Tibial nerve (tissue), 4 donors: ENCODE measurements at regions not wholly inside any gene's neighbourhood (a gene's known extent, or its start where the extent isn't known, plus 50 kb on each side); places are given as distances from the start of the nearest gene placed in this dataset.
A peak's percentile ranks its signal among the peaks of the same experiment; 100 is the strongest.

Experiments
- DNase-seq, 2 donors: peaks; one replicate each; pipeline ENCODE4 v3.0.0-alpha.2; 2019; ENCODE audit warnings: low spot score in 2 of 2
- H3K27ac ChIP-seq, 4 donors: fragments of 200-600 bp; sonication (generic) in 3 of 4; one replicate each; pipeline ENCODE4 v1.5.1; 2017 to 2019; ENCODE audit warnings: mild to moderate bottlenecking in 1 of 4
- H3K27me3 ChIP-seq, 2 donors: fragments of 200-600 bp; sonication (generic) in 1 of 2; one replicate each; pipeline versions ENCODE4 v1.5.1 to v1.6.0; 2017 to 2019
- H3K36me3 ChIP-seq, 3 donors: fragments of 200-600 bp; sonication (generic); one replicate each; pipeline ENCODE4 v1.5.1; 2018 to 2019
- H3K4me1 ChIP-seq, 4 donors: fragments of 200-600 bp; sonication (generic) in 3 of 4; one replicate each; pipeline ENCODE4 v1.5.1; 2017 to 2019
- H3K4me3 ChIP-seq, 4 donors: fragments of 200-600 bp; sonication (generic) in 3 of 4; one replicate each; pipeline ENCODE4 v1.5.1; 2017 to 2019; ENCODE audit warnings: mild to moderate bottlenecking in 1 of 4, moderate library complexity in 1 of 4
- H3K9me3 ChIP-seq, 4 donors: fragments of 200-600 bp; sonication (generic) in 3 of 4; one replicate each; pipeline ENCODE4 v1.5.1; 2017 to 2019
- CTCF ChIP-seq, 5 experiments: fragments of 200-600 bp in 3 of 5; fragments of 450-650 bp in 2 of 5; sonication (generic) in 3 of 5; IDR thresholded peaks; one replicate each; pipeline ENCODE4 v1.5.1; 2016 to 2019; ENCODE audit warnings: antibody characterized with exemption in 5 of 5, mild to moderate bottlenecking in 3 of 5, moderate library complexity in 2 of 5
- EP300 ChIP-seq, 2 donors: sonication (generic); formaldehyde crosslinking; IDR thresholded peaks; one replicate each; pipeline ENCODE4 v1.6.1; 2017; ENCODE audit warnings: antibody characterized with exemption in 2 of 2, mild to moderate bottlenecking in 1 of 2
- POLR2A ChIP-seq, 2 donors: fragments of 450-650 bp; IDR thresholded peaks; one replicate each; pipeline ENCODE4 v1.6.1; 2017; ENCODE audit warnings: antibody characterized with exemption in 2 of 2, mild to moderate bottlenecking in 2 of 2, moderate library complexity in 2 of 2
- WGBS, 2 donors: methylation state at CpG; one replicate each; pipeline ENCODE4 v1.1.5; 2018; 5-methylcytosine and 5-hydroxymethylcytosine counted together

- TF ChIP-seq CTCF (IDR thresholded peaks at IDR 0.05) (no peak), EP300 (IDR thresholded peaks at IDR 0.05) (no peak)
- H3K4me3 ChIP-seq: no peak overlapping the region
- H3K9me3 ChIP-seq: peaks cover 0 to 7% (median 0%) of the 10 kb centered on the region in 4 donors
- no peaks in the 10 kb centered on the region for H3K27me3 ChIP-seq
- no peaks in the 10 kb centered on the region for H3K36me3 ChIP-seq
- peak overlapping the region in 1 of 4 donors; percentile 62 for H3K27ac ChIP-seq
- no peak for DNase-seq
- H3K4me1 ChIP-seq: peaks cover 0 to 17% (median 0%) of the 10 kb centered on the region in 4 donors
Measured at GRCh38 chr1:82446955-82447354, 646.2 kb downstream of the ADGRL2 start.

GRCh38 chr1:82446236-82446635 is 645.5 kb downstream of the ADGRL2 start:
- H3K9me3 ChIP-seq: peaks cover 0 to 4% (median 0%) of the 10 kb centered on the region in 4 donors
- DNase-seq: no peak
- peak overlapping the region in 2 of 4 donors; percentile 1 to 62 for H3K27ac ChIP-seq
- no peaks in the 10 kb centered on the region for H3K36me3 ChIP-seq
- WGBS, 2 donors: 22 to 25% methylated on average over 2 of the region's 2 CpGs
- H3K27me3 ChIP-seq: no peaks in the 10 kb centered on the region
- TF ChIP-seq CTCF (IDR thresholded peaks at IDR 0.05) (no peak), POLR2A (IDR thresholded peaks at IDR 0.05) (no peak), EP300 (IDR thresholded peaks at IDR 0.05) (no peak)
- H3K4me1 ChIP-seq: peaks cover 0 to 17% (median 0%) of the 10 kb centered on the region in 4 donors
- H3K4me3 ChIP-seq: peak overlapping the region in 1 of 4 donors; percentile 20

GRCh38 chr1:82445827-82446226 is 645.1 kb downstream of the ADGRL2 start:
- DNase-seq: no peak
- peaks cover 0 to 17% (median 0%) of the 10 kb centered on the region in 4 donors for H3K4me1 ChIP-seq
- H3K9me3 ChIP-seq: no peaks in the 10 kb centered on the region
- WGBS, 2 donors: 31 to 35% methylated on average over 3 of the region's 3 CpGs
- H3K4me3 ChIP-seq: peak overlapping the region in 1 of 4 donors; percentile 20
- H3K27me3 ChIP-seq: no peaks in the 10 kb centered on the region
- H3K27ac ChIP-seq: peak overlapping the region in 2 of 4 donors; percentile 1 to 62
- TF ChIP-seq EP300 (IDR thresholded peaks at IDR 0.05): no peak
- no peak for TF ChIP-seq POLR2A (IDR thresholded peaks at IDR 0.05)
- no peak for TF ChIP-seq CTCF (IDR thresholded peaks at IDR 0.05)
- H3K36me3 ChIP-seq: no peaks in the 10 kb centered on the region

- H3K9me3 ChIP-seq: no peaks in the 10 kb centered on the region
- H3K4me1 ChIP-seq: peaks cover 0 to 17% (median 0%) of the 10 kb centered on the region in 4 donors
- no peak for DNase-seq
- no peak overlapping the region for H3K4me3 ChIP-seq
- TF ChIP-seq EP300 (IDR thresholded peaks at IDR 0.05): no peak
- TF ChIP-seq POLR2A (IDR thresholded peaks at IDR 0.05): no peak
- no peak for TF ChIP-seq CTCF (IDR thresholded peaks at IDR 0.05)
- no peaks in the 10 kb centered on the region for H3K36me3 ChIP-seq
- peak overlapping the region in 1 of 4 donors; percentile 1 for H3K27ac ChIP-seq
- no peaks in the 10 kb centered on the region for H3K27me3 ChIP-seq
- 75 to 88% methylated on average over 3 of the region's 3 CpGs for WGBS, 2 donors
Measured at GRCh38 chr1:82445132-82445531, 644.4 kb downstream of the ADGRL2 start.

GRCh38 chr1:82441402-82441801 is 640.7 kb downstream of the ADGRL2 start:
- Histone ChIP-seq H3K27me3 (no peaks in the 10 kb centered on the region), H3K4me1 (peaks cover 0 to 13% (median 0%) of the 10 kb centered on the region in 4 donors), H3K36me3 (no peaks in the 10 kb centered on the region), H3K9me3 (no peaks in the 10 kb centered on the region), H3K27ac (no peak overlapping the region), H3K4me3 (no peak overlapping the region)
- DNase-seq: no peak
- 89 to 90% methylated on average over 4 of the region's 4 CpGs for WGBS, 2 donors
- TF ChIP-seq EP300 (IDR thresholded peaks at IDR 0.05): no peak
- no peak for TF ChIP-seq CTCF (IDR thresholded peaks at IDR 0.05)
- no peak for TF ChIP-seq POLR2A (IDR thresholded peaks at IDR 0.05)
